Naive thymus-derived CD4-positive, alpha-beta T cell (primary cell): ENCODE measurements at regions not wholly inside any gene's neighbourhood (a gene's known extent, or its start where the extent isn't known, plus 50 kb on each side); places are given as distances from the start of the nearest gene placed in this dataset.
"Not testable (repeated sequence)": the region's sequence is repeated elsewhere in the genome, so short reads cannot be mapped to it uniquely, and the experiment has no call there.

ENCODE experiments used
- ATAC-seq: fragments of 150-1000 bp; cut with Tn5 transposase; 2 replicates; pipeline ENCODE4 v1.10.0; 2021; ENCODE audit warnings: mild to moderate bottlenecking, moderate library complexity
- CTCF ChIA-PET: fragments of 350-600 bp; sonication (Branson Sonifier 250); formaldehyde crosslinking; loops from one replicate; lab custom pipeline; 2021; ENCODE audit warnings: antibody characterized with exemption; lab: Charles Lee
- POLR2A ChIA-PET: fragments of 350-600 bp; sonication (Branson Sonifier 250); formaldehyde crosslinking; loops from one replicate; lab custom pipeline; 2021; ENCODE audit warnings: antibody characterized with exemption, inconsistent platforms; lab: Charles Lee
- DNase-seq, 9 donors: peaks; one replicate each; pipeline versions ENCODE4 v3.0.0 to v3.0.0-alpha.2; 2020 to 2022; ENCODE audit warnings: mixed read lengths in 1 of 9
- H3K27ac ChIP-seq: one replicate; pipeline ENCODE4 v1.7.0; 2013; ENCODE audit warnings: mild to moderate bottlenecking, low read depth, low read length, moderate library complexity
- H3K27me3 ChIP-seq, 2 donors: one replicate each; pipeline ENCODE4 v1.7.0; 2013; ENCODE audit warnings: low read length in 2 of 2, mild to moderate bottlenecking in 2 of 2, moderate library complexity in 2 of 2; ENCODE audit not compliant: control insufficient read depth in 2 of 2, insufficient read depth in 2 of 2
- H3K36me3 ChIP-seq, 3 experiments: 1 replicate in 2 of 3; 2 replicates in 1 of 3; pipeline ENCODE4 v1.7.0; 2013; ENCODE audit warnings: low read length in 3 of 3, mild to moderate bottlenecking in 3 of 3, moderate library complexity in 1 of 3; ENCODE audit not compliant: insufficient read depth in 3 of 3, control insufficient read depth in 2 of 3
- H3K4me1 ChIP-seq, 2 donors: one replicate each; pipeline ENCODE4 v1.7.0; 2013; ENCODE audit warnings: low read length in 2 of 2, mild to moderate bottlenecking in 2 of 2, moderate library complexity in 1 of 2; ENCODE audit not compliant: control insufficient read depth in 2 of 2, insufficient read depth in 2 of 2
- H3K4me3 ChIP-seq: 2 replicates; pipeline ENCODE4 v1.7.0; 2013; ENCODE audit warnings: mild to moderate bottlenecking, low read length
- H3K9me3 ChIP-seq, 3 experiments: 1 replicate in 2 of 3; 2 replicates in 1 of 3; pipeline ENCODE4 v1.7.0; 2013; ENCODE audit warnings: low read length in 3 of 3; ENCODE audit not compliant: control insufficient read depth in 2 of 3
- H3K27ac Mint-ChIP-seq, 9 donors: one replicate each; pipeline ENCODE4 v1.8.0; 2020 to 2022; ENCODE audit warnings: mixed read lengths in 9 of 9, mild to moderate bottlenecking in 8 of 9, moderate library complexity in 5 of 9, inconsistent platforms in 2 of 9
- H3K27me3 Mint-ChIP-seq, 5 donors: one replicate each; pipeline ENCODE4 v1.8.0; 2021 to 2022; ENCODE audit warnings: mixed read lengths in 5 of 5, mild to moderate bottlenecking in 1 of 5
- H3K36me3 Mint-ChIP-seq, 5 donors: one replicate each; pipeline ENCODE4 v1.8.0; 2020 to 2022; ENCODE audit warnings: mixed read lengths in 5 of 5, mild to moderate bottlenecking in 3 of 5, inconsistent platforms in 1 of 5
- H3K4me1 Mint-ChIP-seq, 7 donors: one replicate each; pipeline ENCODE4 v1.8.0; 2020 to 2022; ENCODE audit warnings: mixed read lengths in 7 of 7, mild to moderate bottlenecking in 3 of 7, inconsistent platforms in 1 of 7
- H3K4me3 Mint-ChIP-seq, 10 donors: one replicate each; pipeline ENCODE4 v1.8.0; 2020 to 2022; ENCODE audit warnings: mild to moderate bottlenecking in 10 of 10, mixed read lengths in 10 of 10, moderate library complexity in 6 of 10, inconsistent platforms in 2 of 10
- H3K9me3 Mint-ChIP-seq, 11 donors: one replicate each; pipeline ENCODE4 v1.8.0; 2020 to 2022; ENCODE audit warnings: mixed read lengths in 11 of 11, mild to moderate bottlenecking in 4 of 11, inconsistent platforms in 1 of 11, moderate library complexity in 1 of 11
- intact Hi-C, 2 donors: fragments of 100-400 bp; cut with micrococcal nuclease; formaldehyde crosslinking; loops; one replicate each; pipeline ENCODE4 v1.15.1; 2023

GRCh38 chrX:131650637-131651410 lies 107.0 kb downstream of the OR13H1 start:
- Histone ChIP-seq H3K4me1 (no peaks in the 10 kb centered on the region), H3K4me3 (no peak overlapping the region), H3K9me3 (no peaks in the 10 kb centered on the region), H3K27me3 (no peaks in the 10 kb centered on the region), H3K36me3 (no peaks in the 10 kb centered on the region), H3K27ac (no peak overlapping the region)
- Mint-ChIP-seq H3K27me3 (peaks cover 0 to 14% (median 8%) of the 10 kb centered on the region in 5 donors), H3K36me3 (no peaks in the 10 kb centered on the region), H3K4me3 (no peak overlapping the region), H3K27ac (no peak overlapping the region), H3K4me1 (no peaks in the 10 kb centered on the region), H3K9me3 (peaks cover 0 to 2% (median 0%) of the 10 kb centered on the region in 11 donors)
- no peak for ATAC-seq
- ChIA-PET CTCF (no interaction called here), POLR2A (no interaction called here)
- DNase-seq = no peak
- intact Hi-C loops = no loop called here

DNA sequence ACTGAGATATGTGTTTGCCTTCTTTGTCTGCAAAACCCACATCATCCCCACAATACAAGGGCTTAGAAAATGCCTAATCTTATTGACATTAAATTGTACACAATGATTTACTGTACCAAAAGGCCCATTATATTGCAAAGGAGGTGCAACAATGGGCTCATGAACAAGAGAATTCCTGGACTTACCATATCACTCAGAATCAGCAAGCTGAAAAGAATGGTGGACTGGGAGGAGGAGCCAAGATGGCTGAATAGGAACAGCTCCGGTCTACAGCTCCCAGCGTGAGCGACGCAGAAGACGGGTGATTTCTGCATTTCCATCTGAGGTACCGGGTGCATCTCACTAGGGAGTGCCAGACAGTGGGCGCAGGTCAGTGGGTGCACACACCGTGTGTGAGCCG lies 119.9 kb downstream of the OR13H1 start:
- H3K27me3 Mint-ChIP-seq, H3K4me3 ChIP-seq, DNase-seq, H3K27ac Mint-ChIP-seq, H3K36me3 Mint-ChIP-seq, H3K4me1 Mint-ChIP-seq, H3K9me3 Mint-ChIP-seq, H3K36me3 ChIP-seq, H3K4me3 Mint-ChIP-seq, H3K27me3 ChIP-seq, H3K4me1 ChIP-seq, CTCF ChIA-PET, H3K9me3 ChIP-seq, ATAC-seq, POLR2A ChIA-PET, H3K27ac ChIP-seq, intact Hi-C loops: not testable (repeated sequence)

GRCh38 chrX:131671735-131672134 lies 127.9 kb downstream of the OR13H1 start:
- Histone ChIP-seq H3K36me3 (no peaks in the 10 kb centered on the region), H3K9me3 (no peaks in the 10 kb centered on the region), H3K4me3 (no peak overlapping the region), H3K27me3 (no peaks in the 10 kb centered on the region), H3K27ac (no peak overlapping the region), H3K4me1 (no peaks in the 10 kb centered on the region)
- Mint-ChIP-seq H3K27me3 (no peaks in the 10 kb centered on the region), H3K9me3 (no peaks in the 10 kb centered on the region), H3K4me1 (no peaks in the 10 kb centered on the region), H3K27ac (no peak overlapping the region), H3K4me3 (no peak overlapping the region), H3K36me3 (no peaks in the 10 kb centered on the region)
- ChIA-PET POLR2A (no interaction called here), CTCF (no interaction called here)
- DNase-seq = no peak
- intact Hi-C loops = no loop called here
- no peak for ATAC-seq

DNA sequence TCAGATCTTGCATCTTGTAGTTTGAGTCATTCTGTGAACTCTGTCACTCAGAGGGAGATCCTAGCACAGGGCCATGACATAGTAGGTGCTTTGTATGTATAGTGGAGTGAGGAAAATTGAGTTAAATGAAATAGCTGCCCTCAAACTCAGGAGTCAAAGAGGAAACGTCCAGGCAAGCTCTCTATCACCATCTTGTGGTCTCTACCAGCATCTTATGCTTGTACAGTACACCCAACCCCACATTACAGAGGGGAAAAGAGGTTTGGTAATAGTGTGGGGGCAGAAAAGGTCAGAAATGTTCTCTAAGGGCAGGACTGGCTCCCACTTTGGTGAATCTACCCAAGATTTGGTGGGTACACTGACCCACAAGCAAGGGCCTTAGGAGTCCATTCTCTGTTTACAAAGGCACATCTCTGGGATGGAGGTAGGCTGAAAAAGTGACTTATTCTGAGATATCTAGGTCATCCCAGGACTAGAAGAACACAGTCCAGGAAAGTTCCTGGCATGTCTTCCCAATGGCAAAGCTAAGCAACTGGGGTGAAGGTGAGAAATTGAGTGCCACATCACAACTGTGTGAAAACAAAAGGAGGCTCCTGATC lies 131.8 kb downstream of the OR13H1 start:
- Histone ChIP-seq H3K9me3 (no peaks in the 10 kb centered on the region), H3K4me1 (no peaks in the 10 kb centered on the region), H3K27ac (no peak overlapping the region), H3K36me3 (no peaks in the 10 kb centered on the region), H3K4me3 (no peak overlapping the region), H3K27me3 (no peaks in the 10 kb centered on the region)
- intact Hi-C loops = no loop called here
- Mint-ChIP-seq H3K27ac (no peak overlapping the region), H3K4me3 (no peak overlapping the region), H3K9me3 (no peaks in the 10 kb centered on the region), H3K36me3 (no peaks in the 10 kb centered on the region), H3K4me1 (no peaks in the 10 kb centered on the region), H3K27me3 (no peaks in the 10 kb centered on the region)
- ATAC-seq = no peak
- POLR2A ChIA-PET = no interaction called here
- DNase-seq = no peak
- CTCF ChIA-PET = no interaction called here

- CTCF ChIA-PET = interaction anchor here (0.5 to 0.6 kb wide), 2 partner anchors 703 to 1864 kb away, joined by 3 to 4 read pairs; no protein-coding TSS in a partner anchor
These were observed 134.1 kb downstream of the OR13H1 start for GRCh38 chrX:131677655-131678628.

DNA sequence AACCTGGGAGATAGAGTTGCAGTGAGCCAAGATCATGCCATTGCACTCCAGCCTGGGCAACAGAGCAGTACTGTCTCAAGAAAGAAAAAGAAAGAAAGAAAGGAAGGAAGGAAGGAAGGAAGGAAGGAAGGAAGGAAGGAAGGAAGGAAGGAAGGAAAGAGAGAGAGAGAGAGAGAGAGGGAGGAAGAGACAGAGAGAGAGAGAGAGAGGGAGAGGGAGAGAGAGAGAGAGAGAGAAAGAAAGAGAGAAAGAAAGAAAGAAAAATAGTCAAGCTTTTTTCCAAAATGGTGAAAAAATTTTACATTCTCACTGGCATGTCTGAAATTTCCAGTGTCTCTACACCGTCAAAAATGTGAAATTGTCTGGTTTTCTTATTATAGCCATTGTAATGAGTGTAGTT lies 138.9 kb downstream of the OR13H1 start:
- H3K36me3 ChIP-seq, H3K27ac Mint-ChIP-seq, H3K9me3 Mint-ChIP-seq, POLR2A ChIA-PET, ATAC-seq, H3K4me3 Mint-ChIP-seq, H3K4me1 Mint-ChIP-seq, H3K36me3 Mint-ChIP-seq, H3K27me3 ChIP-seq, intact Hi-C loops, DNase-seq, H3K27ac ChIP-seq, H3K27me3 Mint-ChIP-seq, CTCF ChIA-PET, H3K4me1 ChIP-seq, H3K9me3 ChIP-seq, H3K4me3 ChIP-seq: not testable (repeated sequence)

More at GRCh38 chrX:131677655-131678628, 134.1 kb downstream of the OR13H1 start:
- POLR2A ChIA-PET = no interaction called here
- Mint-ChIP-seq H3K4me3 (no peak overlapping the region), H3K27me3 (no peaks in the 10 kb centered on the region), H3K4me1 (peaks cover 0 to 4% (median 0%) of the 10 kb centered on the region in 7 donors), H3K27ac (no peak overlapping the region), H3K9me3 (no peaks in the 10 kb centered on the region), H3K36me3 (no peaks in the 10 kb centered on the region)
- Histone ChIP-seq H3K4me3 (no peak overlapping the region), H3K27me3 (no peaks in the 10 kb centered on the region), H3K9me3 (no peaks in the 10 kb centered on the region), H3K4me1 (no peaks in the 10 kb centered on the region), H3K36me3 (no peaks in the 10 kb centered on the region), H3K27ac (no peak overlapping the region)
- ATAC-seq = peak; percentile 54
- peak in 7 of 9 donors; percentile 5 to 47 (median 35) for DNase-seq
- intact Hi-C loops = no loop called here
